ENCODE measurements at regions not wholly inside any gene's neighbourhood (a gene's known extent, or its start where the extent isn't known, plus 50 kb on each side); places are given as distances from the start of the nearest gene placed in this dataset.
A peak's percentile ranks its signal among the peaks of the same experiment; 100 is the strongest.

GRCh38 chr6:22035690-22036089 is 261.1 kb downstream of the PRL start:
- TF ChIP-seq YY1 (IDR thresholded peaks at IDR 0.05; ENCODE audit: low read depth) (no peak), TCF12 (IDR thresholded peaks at IDR 0.05; ENCODE audit: low read depth) (no peak), CREB1 (IDR thresholded peaks at IDR 0.05; ENCODE audit: low read depth) (no peak), TEAD4 (IDR thresholded peaks at IDR 0.05) (no peak), EP300 (IDR thresholded peaks at IDR 0.05; ENCODE audit: borderline replicate concordance) (no peak), TAF1 (IDR thresholded peaks at IDR 0.05; ENCODE audit: low read depth) (no peak), MAX (IDR thresholded peaks at IDR 0.05) (no peak), ZBTB7A (IDR thresholded peaks at IDR 0.05; ENCODE audit: low read depth) (no peak), NFIC (IDR thresholded peaks at IDR 0.05) (no peak), RAD21 (IDR thresholded peaks at IDR 0.05; ENCODE audit: low read depth) (no peak), CEBPB (IDR thresholded peaks at IDR 0.05) (no peak), FOXM1 (IDR thresholded peaks at IDR 0.05; ENCODE audit: borderline replicate concordance, low read depth) (no peak), EGR1 (IDR thresholded peaks at IDR 0.05) (no peak)
- TF ChIP-seq, protein P1, sequence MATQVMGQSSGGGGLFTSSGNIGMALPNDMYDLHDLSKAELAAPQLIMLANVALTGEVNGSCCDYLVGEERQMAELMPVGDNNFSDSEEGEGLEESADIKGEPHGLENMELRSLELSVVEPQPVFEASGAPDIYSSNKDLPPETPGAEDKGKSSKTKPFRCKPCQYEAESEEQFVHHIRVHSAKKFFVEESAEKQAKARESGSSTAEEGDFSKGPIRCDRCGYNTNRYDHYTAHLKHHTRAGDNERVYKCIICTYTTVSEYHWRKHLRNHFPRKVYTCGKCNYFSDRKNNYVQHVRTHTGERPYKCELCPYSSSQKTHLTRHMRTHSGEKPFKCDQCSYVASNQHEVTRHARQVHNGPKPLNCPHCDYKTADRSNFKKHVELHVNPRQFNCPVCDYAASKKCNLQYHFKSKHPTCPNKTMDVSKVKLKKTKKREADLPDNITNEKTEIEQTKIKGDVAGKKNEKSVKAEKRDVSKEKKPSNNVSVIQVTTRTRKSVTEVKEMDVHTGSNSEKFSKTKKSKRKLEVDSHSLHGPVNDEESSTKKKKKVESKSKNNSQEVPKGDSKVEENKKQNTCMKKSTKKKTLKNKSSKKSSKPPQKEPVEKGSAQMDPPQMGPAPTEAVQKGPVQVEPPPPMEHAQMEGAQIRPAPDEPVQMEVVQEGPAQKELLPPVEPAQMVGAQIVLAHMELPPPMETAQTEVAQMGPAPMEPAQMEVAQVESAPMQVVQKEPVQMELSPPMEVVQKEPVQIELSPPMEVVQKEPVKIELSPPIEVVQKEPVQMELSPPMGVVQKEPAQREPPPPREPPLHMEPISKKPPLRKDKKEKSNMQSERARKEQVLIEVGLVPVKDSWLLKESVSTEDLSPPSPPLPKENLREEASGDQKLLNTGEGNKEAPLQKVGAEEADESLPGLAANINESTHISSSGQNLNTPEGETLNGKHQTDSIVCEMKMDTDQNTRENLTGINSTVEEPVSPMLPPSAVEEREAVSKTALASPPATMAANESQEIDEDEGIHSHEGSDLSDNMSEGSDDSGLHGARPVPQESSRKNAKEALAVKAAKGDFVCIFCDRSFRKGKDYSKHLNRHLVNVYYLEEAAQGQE (IDR thresholded peaks at IDR 0.05; ENCODE audit: low read depth): no peak
- TF ChIP-seq, protein P2, sequence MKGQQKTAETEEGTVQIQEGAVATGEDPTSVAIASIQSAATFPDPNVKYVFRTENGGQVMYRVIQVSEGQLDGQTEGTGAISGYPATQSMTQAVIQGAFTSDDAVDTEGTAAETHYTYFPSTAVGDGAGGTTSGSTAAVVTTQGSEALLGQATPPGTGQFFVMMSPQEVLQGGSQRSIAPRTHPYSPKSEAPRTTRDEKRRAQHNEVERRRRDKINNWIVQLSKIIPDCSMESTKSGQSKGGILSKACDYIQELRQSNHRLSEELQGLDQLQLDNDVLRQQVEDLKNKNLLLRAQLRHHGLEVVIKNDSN (IDR thresholded peaks at IDR 0.05): no peak

- TF ChIP-seq EGR1 (IDR thresholded peaks at IDR 0.05): no peak
- TF ChIP-seq EP300 (IDR thresholded peaks at IDR 0.05; ENCODE audit: borderline replicate concordance): peak; percentile 88
- peak; percentile 14; the same call in 1 of the 2 replicates for TF ChIP-seq RAD21 (IDR thresholded peaks at IDR 0.05; ENCODE audit: low read depth)
- no peak for TF ChIP-seq ZBTB7A (IDR thresholded peaks at IDR 0.05; ENCODE audit: low read depth)
- TF ChIP-seq CREB1 (IDR thresholded peaks at IDR 0.05; ENCODE audit: low read depth): no peak
- peak; percentile 39; the same call in 1 of the 2 replicates for TF ChIP-seq NFIC (IDR thresholded peaks at IDR 0.05)
- TF ChIP-seq FOXM1 (IDR thresholded peaks at IDR 0.05; ENCODE audit: borderline replicate concordance, low read depth): peak; percentile 44; the same call in 1 of the 2 replicates
- no peak for TF ChIP-seq CEBPB (IDR thresholded peaks at IDR 0.05)
- TF ChIP-seq YY1 (IDR thresholded peaks at IDR 0.05; ENCODE audit: low read depth): 0 out of 2 replicates have a peak, but pooled peaks have one; percentile 30
- peak; percentile 83 for TF ChIP-seq TEAD4 (IDR thresholded peaks at IDR 0.05)
- TF ChIP-seq, protein P2 (IDR thresholded peaks at IDR 0.05): peak; percentile 38; the same call in 1 of the 2 replicates
- peak; percentile 88 for TF ChIP-seq TCF12 (IDR thresholded peaks at IDR 0.05; ENCODE audit: low read depth)
- peak; percentile 41 for TF ChIP-seq MAX (IDR thresholded peaks at IDR 0.05)
- TF ChIP-seq TAF1 (IDR thresholded peaks at IDR 0.05; ENCODE audit: low read depth): no peak
- TF ChIP-seq, protein P1 (IDR thresholded peaks at IDR 0.05; ENCODE audit: low read depth): no peak
Measured at GRCh38 chr6:22036275-22036674, 260.6 kb downstream of the PRL start.

GRCh38 chr6:22036699-22037098 is 260.1 kb downstream of the PRL start:
- 0 out of 2 replicates have a peak, but pooled peaks have one; percentile 1 for TF ChIP-seq NFIC (IDR thresholded peaks at IDR 0.05)
- TF ChIP-seq, protein P2 (IDR thresholded peaks at IDR 0.05): no peak

DNA sequence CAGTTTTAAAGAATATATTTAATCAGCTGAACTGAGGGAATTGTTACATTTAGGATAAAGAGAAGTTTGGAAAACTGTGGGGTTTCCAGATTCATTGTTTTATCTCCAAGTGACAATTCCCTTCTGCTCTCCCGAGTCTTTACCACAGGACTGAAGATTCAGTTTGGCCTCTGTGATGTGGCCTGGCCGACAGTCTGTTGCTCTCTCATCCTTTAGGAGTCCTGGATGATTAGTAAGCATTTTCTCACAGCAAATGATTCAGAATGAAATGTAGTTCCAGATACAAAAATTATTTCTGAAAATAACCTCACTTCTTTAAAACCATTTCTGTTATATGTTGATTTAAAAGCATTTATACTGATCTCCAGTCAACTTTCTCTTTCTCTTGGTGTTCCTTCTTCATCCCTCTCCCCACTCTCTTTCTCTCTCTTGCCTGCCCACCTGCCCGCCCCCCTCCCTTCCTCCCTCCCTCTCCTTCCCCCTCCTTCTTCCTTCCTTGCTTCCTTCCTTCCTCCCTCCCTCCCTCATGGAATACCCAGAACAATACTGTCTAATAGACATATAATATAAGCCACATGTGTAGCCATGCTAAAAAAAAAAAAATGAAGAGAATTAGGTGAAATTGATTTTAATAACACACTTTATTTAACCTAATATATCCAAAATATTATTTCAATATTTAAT is 254.9 kb downstream of the PRL start:
- TF ChIP-seq NFIC (IDR thresholded peaks at IDR 0.05): no peak
- no peak for TF ChIP-seq TAF1 (IDR thresholded peaks at IDR 0.05; ENCODE audit: low read depth)
- TF ChIP-seq RAD21 (IDR thresholded peaks at IDR 0.05; ENCODE audit: low read depth): no peak
- no peak for TF ChIP-seq ZBTB7A (IDR thresholded peaks at IDR 0.05; ENCODE audit: low read depth)
- TF ChIP-seq MAX (IDR thresholded peaks at IDR 0.05): no peak
- TF ChIP-seq CEBPB (IDR thresholded peaks at IDR 0.05): no peak
- no peak for TF ChIP-seq EP300 (IDR thresholded peaks at IDR 0.05; ENCODE audit: borderline replicate concordance)
- no peak for TF ChIP-seq TEAD4 (IDR thresholded peaks at IDR 0.05)
- no peak for TF ChIP-seq TCF12 (IDR thresholded peaks at IDR 0.05; ENCODE audit: low read depth)
- no peak for TF ChIP-seq YY1 (IDR thresholded peaks at IDR 0.05; ENCODE audit: low read depth)
- TF ChIP-seq CREB1 (IDR thresholded peaks at IDR 0.05; ENCODE audit: low read depth): no peak
- TF ChIP-seq FOXM1 (IDR thresholded peaks at IDR 0.05; ENCODE audit: borderline replicate concordance, low read depth): no peak
- TF ChIP-seq, protein P2 (IDR thresholded peaks at IDR 0.05): no peak
- TF ChIP-seq EGR1 (IDR thresholded peaks at IDR 0.05): no peak
- TF ChIP-seq, protein P1 (IDR thresholded peaks at IDR 0.05; ENCODE audit: low read depth): no peak
